ENCODE measurements at regions not wholly inside any gene's neighbourhood (a gene's known extent, or its start where the extent isn't known, plus 50 kb on each side); places are given as distances from the start of the nearest gene placed in this dataset.

DNA sequence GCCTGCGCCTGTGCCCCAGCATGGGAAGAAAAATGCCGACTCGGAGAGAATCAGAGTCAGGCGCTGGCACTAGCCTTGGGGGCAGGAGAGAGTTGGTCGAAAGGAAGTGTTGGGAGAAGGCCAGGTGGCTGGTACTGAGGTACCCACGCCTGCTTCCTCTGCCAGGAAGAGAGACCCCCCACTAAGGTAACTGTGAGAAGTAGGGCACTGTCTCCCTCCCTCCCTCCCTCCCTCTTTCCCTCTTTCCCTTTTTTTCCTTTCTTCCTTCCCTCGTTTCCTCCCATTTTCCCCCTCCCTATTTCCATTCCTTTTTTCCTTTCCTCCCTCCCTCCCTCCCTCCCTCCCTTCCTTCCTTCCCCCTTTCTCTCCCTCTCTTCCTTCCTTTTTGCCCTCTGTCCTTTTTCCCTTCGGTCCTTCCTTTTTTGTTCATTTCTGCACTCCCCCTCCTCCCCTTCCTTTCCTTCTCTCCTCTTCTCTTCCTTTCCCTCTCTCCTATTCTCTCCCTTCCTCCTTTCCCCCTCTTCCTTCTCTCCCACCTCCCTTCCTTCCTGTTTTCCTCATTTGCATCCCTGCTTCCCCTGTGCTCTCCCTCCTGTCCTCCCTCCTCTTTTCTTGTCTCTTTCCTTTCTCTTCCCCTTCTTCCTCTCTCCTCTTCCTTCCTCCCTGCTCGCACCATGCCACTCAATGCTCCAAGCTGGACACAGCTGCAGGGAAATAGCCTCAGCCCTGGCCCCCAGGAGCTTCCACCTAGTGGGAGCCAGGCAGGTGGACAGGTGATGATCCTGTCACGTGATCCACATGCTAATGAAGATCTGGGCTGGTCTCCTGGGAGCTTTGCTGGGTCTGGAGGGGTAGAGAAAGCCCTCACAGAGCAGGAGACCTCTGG, 148.0 kb downstream of the DHX35 start:
- no peak for DNase-seq

DNA sequence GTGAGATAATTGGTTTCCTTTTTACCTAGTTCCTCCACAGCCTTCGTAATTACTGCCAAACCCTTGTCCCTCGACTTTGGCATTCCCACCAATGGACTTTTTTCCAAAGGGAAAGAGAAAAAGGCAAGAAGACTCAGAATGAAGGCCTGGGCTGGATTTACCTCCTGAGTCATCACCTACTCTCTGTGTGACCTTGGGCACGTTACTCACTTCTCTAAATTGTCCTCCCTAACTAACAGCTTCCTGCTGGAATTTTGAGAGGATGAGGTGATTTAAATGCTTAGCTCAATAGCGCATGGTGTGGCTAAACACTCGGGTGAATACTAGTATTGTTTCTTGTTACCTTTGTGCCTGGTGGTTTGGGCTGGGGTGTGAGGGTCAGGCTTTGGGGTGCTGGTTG, 146.6 kb downstream of the DHX35 start:
- no peak for DNase-seq

DNA sequence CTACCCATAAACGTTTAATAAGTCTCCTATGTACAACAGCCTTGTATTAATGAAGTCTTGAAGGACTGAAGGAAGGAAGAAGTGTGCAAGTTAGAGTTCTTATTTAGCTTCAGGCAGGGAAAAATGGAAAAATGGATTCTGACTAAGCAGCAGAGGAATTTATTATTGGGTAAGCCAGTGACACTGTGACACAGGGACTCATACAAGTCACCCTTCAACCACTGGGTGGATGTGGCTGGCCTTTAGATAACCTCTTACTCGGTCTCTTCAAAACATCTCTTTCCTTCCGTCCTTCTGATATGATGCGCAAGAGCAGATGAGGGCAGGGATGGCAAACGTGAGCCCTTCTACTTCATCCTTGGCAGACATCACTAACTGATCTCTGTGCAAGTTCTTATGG, 145.6 kb downstream of the DHX35 start:
- no peak for DNase-seq

DNA sequence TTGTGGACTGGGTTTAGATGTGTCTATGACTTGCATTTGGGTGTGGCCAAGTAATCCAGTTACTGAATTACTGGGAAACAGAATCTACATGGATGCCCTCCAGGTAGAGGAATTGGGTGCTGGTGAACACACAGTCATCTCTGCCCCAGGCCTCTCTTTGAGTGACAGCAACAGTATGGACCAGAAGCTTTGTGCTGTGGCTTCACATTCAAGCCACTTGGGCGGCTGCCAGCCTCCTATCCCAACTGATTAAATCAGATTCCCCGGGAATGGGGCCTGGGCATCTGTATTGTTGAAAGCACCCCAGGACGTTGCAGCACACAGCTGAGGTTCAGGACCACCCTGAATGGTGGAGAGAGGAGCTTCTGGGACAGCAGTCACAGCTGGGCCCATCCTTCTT, 144.6 kb downstream of the DHX35 start:
- DNase-seq: no peak

DNA sequence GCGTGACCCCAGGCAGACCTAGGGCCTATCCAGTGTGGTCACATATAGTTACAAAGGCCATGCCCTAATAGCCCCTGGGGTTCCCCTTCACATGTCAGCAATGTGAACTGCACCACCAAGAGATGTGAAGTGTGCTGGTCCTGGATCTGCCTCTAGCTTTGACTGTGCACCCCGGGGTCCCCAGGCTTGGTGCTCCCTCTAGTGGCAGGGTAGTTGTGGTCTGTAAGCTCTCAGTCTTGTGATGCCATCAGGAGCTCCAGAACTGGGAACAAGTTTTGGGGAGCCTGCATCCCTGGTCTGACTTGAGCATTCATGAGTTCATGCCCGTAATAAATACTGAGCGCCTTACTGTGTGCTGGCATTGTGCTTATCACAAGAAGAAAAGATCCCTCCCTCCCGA, 143.4 kb downstream of the DHX35 start:
- DNase-seq: no peak

DNA sequence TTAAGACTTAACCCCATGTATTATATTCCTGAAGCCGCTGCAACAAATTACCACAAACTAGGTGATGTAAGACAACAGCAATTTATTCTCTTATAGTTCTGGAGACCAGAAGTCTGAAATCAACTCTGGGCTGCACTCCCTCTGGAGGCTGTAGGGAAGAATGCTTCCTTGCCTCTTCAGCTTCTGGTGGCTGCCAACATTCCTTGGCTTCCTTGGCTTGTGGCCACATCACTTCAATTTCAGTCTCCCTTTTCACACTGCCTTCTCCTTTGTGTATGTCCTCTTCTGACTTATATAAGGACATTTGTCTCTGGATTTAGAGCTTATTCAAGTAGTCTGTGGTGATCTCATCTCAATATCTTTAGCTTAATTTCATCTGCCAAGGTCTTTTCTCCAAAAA, 141.6 kb downstream of the DHX35 start:
- DNase-seq: no peak

DNA sequence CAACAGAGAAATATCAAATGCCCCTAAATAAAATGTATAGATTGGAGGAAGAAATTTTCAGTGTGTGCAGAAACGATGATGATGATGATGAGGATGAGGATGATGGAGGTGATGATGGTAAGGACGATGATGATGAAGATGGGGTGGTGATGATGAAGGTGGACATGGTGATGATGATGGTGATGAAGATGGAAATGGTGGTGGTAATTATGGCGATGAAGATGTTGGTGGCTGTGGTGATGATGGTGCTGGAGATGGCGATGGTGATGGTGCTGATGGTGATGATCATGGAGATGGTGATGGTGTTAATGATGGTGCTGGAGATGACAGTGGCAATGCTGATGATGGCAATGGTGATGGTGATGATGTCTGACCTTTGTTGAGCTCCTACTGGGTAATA, 141.2 kb downstream of the DHX35 start:
- DNase-seq: no peak

DNA sequence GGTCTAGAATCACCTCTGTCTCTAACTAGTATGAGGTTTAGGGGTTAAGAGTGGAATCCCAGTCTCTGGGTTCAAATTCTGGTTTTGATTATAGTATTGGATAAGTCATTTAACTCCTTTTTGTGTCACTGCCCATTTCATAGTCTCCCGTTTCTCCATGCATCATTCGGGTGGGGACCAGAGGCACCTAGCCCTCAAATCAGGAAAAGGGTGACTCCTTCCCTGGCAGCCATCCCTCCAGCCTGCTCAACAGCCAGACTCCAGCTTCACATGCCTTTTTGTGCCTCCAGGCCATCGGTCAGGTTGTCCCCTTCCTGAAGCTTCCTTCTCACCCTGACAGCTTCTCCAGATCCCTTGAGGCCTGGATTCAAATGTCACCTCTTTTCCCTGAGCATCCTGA, 139.8 kb downstream of the DHX35 start:
- DNase-seq: no peak

DNA sequence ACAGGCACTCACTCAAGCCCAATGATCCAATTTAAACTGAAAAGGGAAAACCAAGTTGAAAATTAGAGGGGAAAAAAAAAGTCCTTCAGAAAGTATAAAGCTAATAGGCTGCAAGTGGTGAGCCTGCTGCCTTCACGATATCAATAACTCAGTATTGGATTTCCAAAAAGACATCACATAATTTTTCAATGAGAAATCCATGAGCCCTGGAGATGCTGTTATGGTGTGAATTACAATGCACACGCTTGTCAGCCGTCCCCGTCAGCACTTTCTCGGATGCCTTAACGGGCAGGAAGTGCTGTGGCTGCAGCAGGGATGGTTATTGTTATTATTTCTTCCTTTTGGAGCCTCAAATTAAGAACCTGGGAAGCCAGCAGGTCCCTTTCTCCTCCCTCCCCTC, 138.5 kb downstream of the DHX35 start:
- no peak for DNase-seq

DNA sequence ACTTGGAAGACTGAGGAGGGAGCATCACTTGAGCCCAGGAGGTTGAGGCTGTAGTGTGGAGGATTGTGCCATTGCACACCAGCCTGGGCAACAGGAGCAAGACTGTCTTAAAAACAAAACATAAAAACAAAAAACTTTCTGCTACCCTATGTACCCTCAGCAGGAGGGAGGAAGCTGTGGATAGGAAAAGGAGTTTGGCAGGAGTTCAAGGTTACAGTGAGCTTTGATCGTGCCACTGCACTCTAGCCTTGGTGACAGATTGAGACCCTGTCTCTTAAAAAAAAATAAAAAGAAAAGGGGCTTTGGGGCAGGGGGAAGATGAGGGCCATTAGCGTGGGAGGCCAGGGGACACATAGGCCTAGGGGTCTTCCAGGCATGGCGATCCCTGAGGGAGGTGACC, 135.7 kb downstream of the DHX35 start:
- no peak for DNase-seq

DNA sequence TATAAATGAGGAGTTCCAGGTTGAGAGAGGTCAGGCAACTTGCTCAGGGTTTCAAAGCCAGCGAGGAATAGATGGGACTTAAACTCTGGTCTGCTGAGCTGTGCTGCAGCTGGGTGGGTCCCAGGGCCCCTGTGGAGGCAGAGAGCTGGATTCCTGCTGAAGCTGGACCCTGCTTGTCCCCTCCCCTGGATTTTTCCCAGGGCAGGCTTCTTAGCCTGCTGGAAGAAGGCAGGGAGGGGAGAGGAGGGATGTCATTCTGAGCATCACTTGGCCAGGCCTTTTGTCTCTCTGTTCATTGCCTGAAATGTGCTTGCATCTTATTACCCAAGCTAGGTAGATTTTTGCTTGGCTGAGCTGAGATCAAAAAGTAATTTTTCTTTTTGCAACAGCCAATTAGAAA, 133.7 kb downstream of the DHX35 start:
- DNase-seq: no peak

DNA sequence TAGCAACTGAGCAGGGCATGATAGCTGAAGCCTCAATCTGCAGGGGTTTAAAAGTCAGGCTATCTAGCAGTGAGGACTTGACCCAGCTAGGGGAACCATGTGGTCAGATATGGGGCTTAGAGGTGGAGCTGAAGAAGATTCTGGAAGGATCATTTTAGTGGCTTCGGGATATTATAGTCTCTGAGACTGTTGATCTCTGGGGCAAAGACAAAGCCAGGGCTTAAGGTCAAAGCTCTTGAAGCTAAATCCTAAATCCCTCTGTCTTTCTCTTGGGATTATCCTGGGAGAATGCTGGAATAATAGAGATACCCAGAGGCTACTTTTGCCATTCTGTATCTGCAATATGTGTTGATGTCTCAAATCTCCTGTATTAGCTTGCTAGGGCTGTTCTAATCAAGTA, 132.2 kb downstream of the DHX35 start:
- DNase-seq: no peak

DNA sequence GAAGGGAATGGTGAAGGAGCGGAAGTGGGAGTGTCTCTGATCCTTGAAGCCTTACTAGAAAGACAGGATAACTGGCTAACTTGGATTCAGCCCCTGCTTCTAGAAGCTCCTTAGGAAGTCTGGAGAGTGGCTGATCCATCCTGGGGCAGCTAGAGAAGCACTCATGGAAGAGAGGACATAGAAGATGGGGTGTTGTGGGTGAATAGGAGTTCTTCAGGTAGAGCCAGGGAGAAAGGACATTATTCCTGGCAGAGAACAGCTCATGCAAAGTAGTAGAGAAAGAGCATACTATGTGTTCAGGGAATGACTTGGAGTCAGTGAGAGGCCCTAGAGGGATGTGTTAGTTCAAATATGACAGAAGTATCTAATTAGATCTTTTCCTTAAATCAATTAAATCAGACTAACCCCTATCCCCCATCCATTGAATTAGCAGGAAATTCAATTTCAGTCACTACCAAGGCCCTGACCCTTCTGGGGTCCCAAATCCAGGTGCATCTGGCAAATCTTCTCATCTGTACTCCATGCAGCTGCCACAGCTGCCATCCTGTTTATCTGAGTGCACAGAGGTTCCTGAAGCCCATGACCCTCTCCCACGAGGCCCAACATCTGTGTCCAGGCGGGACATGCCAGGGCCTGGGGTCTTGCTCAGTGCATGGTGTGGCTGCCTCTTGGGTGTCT, 130.7 kb downstream of the DHX35 start:
- no peak for DNase-seq

DNA sequence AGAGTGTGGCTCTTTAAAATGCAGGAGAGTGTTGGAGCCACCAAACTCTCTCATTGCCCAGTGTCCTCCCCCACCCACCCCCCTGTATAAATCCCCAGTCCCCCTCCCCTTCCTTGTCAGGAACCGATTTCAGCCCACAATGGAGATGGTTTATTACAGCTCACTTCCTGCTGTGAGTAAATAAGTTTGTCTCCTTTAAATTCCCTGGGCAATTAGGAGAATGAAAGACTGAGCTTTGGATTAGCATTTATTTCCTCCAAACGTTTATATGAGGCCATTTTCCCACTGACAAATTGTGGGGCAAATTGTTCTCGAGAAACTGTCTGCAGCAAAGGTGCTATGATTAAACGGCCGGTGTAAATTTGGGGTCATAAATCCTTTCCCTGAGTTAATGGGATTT, 128.8 kb downstream of the DHX35 start:
- no peak for DNase-seq

DNA sequence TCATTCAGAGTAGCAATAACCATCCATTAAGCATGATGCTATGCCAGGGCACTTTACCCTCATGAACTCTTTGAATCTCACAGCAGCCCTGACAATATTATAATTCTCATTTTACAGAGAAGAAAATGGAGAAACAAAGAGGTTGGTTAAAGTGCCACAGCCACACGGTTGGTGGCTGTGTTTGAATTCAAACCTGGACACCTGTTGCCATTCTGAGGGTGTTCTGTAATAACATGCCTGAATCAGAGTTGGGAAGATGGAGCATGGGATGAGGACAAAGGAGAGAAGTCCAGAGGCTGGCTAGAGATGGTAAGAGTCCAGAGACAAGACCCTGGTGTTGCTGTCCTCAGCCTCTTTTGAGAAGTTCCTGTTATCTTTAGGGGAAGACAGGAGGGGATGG, 127.7 kb downstream of the DHX35 start:
- no peak for DNase-seq
